ENCODE measurements at regions not wholly inside any gene's neighbourhood (a gene's known extent, or its start where the extent isn't known, plus 50 kb on each side); places are given as distances from the start of the nearest gene placed in this dataset.

GRCh38 chrX:10070714-10071436 lies 85.9 kb upstream of the CLCN4 start:
- ChIA-PET RAD21 (ENCODE audit: unreplicated experiment) (no interaction called here), CTCF (interaction anchor here (0.9 to 1.4 kb wide), 2 partner anchors 8 to 73 kb away, joined by 3 read pairs; no protein-coding TSS in a partner anchor), POLR2A (no interaction called here), SMC1A (ENCODE audit: uncharacterized antibody, unreplicated experiment) (interaction anchor here (1.2 to 1.7 kb wide), 3 partner anchors 8 to 20 kb away, joined by 3 to 4 read pairs (median 4); no protein-coding TSS in a partner anchor)
- H4K20me1 ChIP-seq (ENCODE audit: control insufficient read depth, insufficient read depth), result no peaks in the 10 kb centered on the region
- no peak overlapping the region for H3K27ac ChIP-seq (ENCODE audit: control insufficient read depth, insufficient read depth)
- no peaks in the 10 kb centered on the region for H3K79me2 ChIP-seq (ENCODE audit: control insufficient read depth, insufficient read depth, low read length)
- no TSS peak for BruUV-seq (replicated peaks)
- H3K4me2 ChIP-seq (ENCODE audit: control insufficient read depth, insufficient read depth), result no peak overlapping the region
- DNase-seq (ENCODE audit: low read depth, low spot score) (no peak), FAIRE-seq (no peak), ATAC-seq (peak; percentile 46)
- H3K4me1 ChIP-seq (ENCODE audit: control insufficient read depth, insufficient read depth, low read length), result no peaks in the 10 kb centered on the region
- intact Hi-C loops (cut with micrococcal nuclease; ENCODE audit: unreplicated experiment), result no loop called here
- H3K4me3 ChIP-seq, result no peak overlapping the region
- no peak overlapping the region for H2AFZ ChIP-seq (ENCODE audit: control insufficient read depth, low read depth, low read length)
- no peaks in the 10 kb centered on the region; a peak in 1 of 4 replicates for H3K36me3 ChIP-seq (ENCODE audit: control insufficient read depth in 2 of 2, insufficient read depth in 2 of 2, low read length in 1 of 2)
- no peaks in the 10 kb centered on the region for H3K27me3 ChIP-seq (replicated peaks in 1 of 2; ENCODE audit: control insufficient read depth in 2 of 2, insufficient read depth in 2 of 2, low read length in 1 of 2)
- WGBS (ENCODE audit: insufficient coverage, insufficient replicate concordance, low lambda C conversion rate, missing lambda C conversion rate), result 32% methylated on average over 7 of the region's 7 CpGs
- no peak overlapping the region for H3K9ac ChIP-seq (ENCODE audit: control insufficient read depth, insufficient read depth, low read length)
- H3K9me3 ChIP-seq (replicated peaks; ENCODE audit: control insufficient read depth, insufficient read depth, low read length), result no peaks in the 10 kb centered on the region; the same call in 2 of the 3 replicates
- in situ Hi-C loops (cut with MboI), result no loop called here
- no peak for TF ChIP-seq GATAD2B (conservative IDR thresholded peaks at IDR 0.05; ENCODE audit: low read depth)
- TF ChIP-seq NFXL1 (IDR thresholded peaks at IDR 0.05; ENCODE audit: borderline replicate concordance), result no peak
- TF ChIP-seq POLR2A (IDR thresholded peaks at IDR 0.05; ENCODE audit: low read depth, low read length), result no peak
- TF ChIP-seq ZNF592 (IDR thresholded peaks at IDR 0.05), result no peak
- TF ChIP-seq CBFB (IDR thresholded peaks at IDR 0.05; ENCODE audit: low read depth), result no peak
- TF ChIP-seq, protein P1, sequence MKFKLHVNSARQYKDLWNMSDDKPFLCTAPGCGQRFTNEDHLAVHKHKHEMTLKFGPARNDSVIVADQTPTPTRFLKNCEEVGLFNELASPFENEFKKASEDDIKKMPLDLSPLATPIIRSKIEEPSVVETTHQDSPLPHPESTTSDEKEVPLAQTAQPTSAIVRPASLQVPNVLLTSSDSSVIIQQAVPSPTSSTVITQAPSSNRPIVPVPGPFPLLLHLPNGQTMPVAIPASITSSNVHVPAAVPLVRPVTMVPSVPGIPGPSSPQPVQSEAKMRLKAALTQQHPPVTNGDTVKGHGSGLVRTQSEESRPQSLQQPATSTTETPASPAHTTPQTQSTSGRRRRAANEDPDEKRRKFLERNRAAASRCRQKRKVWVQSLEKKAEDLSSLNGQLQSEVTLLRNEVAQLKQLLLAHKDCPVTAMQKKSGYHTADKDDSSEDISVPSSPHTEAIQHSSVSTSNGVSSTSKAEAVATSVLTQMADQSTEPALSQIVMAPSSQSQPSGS (IDR thresholded peaks at IDR 0.05; ENCODE audit: low read length), result no peak
- TF ChIP-seq NBN (IDR thresholded peaks at IDR 0.05), result no peak
- TF ChIP-seq EP300 (IDR thresholded peaks at IDR 0.05; ENCODE audit: borderline replicate concordance in 1 of 2, control insufficient read depth in 1 of 2, low read depth in 2 of 2, low read length in 2 of 2), result no peak
- TF ChIP-seq E2F8 (IDR thresholded peaks at IDR 0.05; ENCODE audit: low read depth, partially characterized antibody), result no peak
- no peak for TF ChIP-seq ASH2L (IDR thresholded peaks at IDR 0.05; ENCODE audit: borderline replicate concordance, low read depth)
- no peak for TF ChIP-seq MYC (IDR thresholded peaks at IDR 0.05; ENCODE audit: insufficient read depth, insufficient read length, insufficient replicate concordance, low read length, severe bottlenecking)
- TF ChIP-seq DPF2 (IDR thresholded peaks at IDR 0.05), result no peak
- no peak for TF ChIP-seq FOXK2 (IDR thresholded peaks at IDR 0.05)
- TF ChIP-seq, protein P2, sequence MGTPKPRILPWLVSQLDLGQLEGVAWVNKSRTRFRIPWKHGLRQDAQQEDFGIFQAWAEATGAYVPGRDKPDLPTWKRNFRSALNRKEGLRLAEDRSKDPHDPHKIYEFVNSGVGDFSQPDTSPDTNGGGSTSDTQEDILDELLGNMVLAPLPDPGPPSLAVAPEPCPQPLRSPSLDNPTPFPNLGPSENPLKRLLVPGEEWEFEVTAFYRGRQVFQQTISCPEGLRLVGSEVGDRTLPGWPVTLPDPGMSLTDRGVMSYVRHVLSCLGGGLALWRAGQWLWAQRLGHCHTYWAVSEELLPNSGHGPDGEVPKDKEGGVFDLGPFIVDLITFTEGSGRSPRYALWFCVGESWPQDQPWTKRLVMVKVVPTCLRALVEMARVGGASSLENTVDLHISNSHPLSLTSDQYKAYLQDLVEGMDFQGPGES (IDR thresholded peaks at IDR 0.05), result no peak
- TF ChIP-seq ESRRA (IDR thresholded peaks at IDR 0.05; ENCODE audit: low read length), result no peak

All from GM12878 (cell line).